ENCODE measurements at regions not wholly inside any gene's neighbourhood (a gene's known extent, or its start where the extent isn't known, plus 50 kb on each side); places are given as distances from the start of the nearest gene placed in this dataset.

DNA sequence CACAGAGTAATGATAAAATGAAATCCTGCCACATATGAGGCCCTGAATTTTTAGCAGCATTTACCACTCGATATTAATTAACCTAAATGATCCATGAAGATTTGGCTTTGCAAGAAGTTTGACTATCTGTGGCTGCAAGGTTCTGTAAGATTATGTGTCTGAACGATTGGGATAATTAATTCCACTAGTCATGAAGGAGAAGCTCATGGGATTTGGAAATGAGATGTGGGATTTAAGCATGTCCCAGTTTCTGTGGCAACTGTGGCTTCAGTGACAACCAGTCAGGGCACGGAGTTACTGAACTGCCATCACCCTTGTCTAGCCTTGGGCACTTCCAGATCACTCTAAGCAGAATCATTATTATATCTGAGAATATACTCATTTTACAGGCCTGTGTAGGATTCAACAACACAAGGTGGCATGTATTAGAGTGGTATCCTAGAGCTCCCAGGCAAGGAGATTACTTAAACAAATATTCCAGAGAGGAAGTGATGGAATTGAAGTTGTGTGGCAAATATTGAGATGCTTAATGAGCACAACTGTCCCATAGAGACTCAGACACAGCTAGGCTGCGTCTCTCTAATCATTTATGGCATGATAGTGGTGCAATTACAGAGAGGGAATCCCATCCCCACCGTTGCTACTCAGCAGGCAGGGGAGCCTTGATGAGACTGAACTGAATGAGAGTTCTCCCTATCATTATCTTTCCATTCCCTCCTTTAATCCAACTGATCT, 205.0 kb upstream of the KRR1 start:
- DNase-seq = no peak

DNA sequence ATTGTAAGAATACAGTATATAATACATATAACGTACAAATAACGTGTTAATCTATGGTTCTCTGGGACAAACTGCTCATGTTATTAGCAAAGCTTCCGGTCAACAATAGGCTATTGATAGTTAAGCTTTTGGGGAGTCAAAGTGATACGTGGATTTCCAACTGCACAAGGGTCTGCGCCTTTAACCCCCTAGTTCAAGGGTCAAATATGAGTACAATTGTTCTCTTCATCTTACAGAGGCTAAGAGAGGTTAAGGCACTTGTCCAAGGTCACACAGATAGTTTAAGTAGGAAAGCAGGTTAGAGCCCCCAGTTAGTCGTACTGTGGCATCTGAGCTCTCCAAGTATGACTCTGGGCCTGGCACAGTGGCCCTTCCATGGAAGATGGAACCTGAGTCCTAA, 204.3 kb upstream of the KRR1 start:
- no peak for DNase-seq

DNA sequence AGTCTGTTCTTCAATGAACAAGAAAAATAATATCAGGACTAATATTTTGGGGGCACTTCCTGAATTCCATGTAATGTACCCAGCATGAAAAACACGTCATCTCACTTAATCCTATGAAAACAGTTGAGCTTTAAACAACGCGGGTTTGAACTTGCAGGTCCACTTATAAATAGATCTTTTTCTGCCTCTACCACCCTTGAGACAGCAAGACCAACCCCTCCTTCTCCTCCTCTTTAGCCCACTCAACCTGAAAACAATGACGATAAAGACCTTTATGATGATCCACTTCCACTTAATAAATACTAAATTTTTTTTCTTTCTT, 203.9 kb upstream of the KRR1 start:
- no peak for DNase-seq

DNA sequence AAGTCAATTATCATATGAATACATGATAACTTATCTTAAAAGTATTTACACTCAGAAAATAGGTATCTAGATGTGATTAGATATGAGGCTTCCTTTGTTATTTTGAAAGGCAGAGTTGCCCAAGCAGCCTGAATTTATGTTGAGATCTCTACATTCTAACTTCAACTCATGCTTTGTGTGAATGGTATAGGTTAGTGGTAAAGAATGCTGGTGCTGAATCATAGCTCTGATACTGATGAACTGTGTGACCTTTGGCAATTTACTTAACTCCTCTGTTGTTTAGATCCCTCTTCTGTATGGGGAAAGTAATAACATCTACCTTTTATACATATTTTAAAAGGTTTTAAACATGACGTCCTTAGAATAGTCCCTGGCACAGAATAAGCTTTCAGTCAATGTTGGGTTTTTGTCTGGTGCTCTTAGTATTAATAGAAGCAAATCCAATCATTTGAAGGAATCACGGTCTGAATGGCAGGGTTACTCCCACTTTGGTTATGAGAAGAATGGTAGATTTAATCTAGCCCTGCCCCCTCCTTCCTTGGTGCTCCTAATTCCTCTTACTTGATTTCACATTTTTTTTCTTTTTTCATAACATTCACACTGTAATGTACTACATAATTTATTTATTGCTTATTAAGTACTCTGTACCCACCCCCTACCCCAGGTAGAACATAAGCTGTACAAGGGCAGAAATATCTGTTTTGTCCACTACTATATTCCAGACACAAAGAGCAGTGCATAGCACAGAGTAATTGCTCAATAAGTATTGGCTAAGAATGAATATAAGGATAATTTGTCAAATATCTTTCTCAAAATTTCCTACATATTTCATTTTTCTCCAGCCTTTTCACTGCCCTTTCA, 203.3 kb upstream of the KRR1 start:
- DNase-seq = no peak

DNA sequence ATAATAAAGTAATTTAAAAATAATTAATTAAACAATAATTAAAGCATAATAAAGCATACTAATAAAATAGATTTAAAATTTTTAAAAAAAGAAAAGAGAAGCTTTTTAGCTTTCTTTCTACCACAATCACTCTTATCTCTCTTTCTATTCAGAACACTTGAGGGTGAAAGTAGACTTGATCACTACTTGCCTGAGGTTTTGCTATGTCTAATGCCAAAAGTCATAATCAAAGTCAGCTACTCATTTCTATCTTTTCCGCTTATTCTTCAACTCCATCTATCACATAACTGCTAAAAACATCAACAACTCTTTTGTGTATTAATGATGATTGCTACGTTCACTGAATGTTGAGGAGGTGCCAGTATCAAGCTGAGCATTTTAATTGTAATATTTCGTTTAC, 202.0 kb upstream of the KRR1 start:
- no peak for DNase-seq

DNA sequence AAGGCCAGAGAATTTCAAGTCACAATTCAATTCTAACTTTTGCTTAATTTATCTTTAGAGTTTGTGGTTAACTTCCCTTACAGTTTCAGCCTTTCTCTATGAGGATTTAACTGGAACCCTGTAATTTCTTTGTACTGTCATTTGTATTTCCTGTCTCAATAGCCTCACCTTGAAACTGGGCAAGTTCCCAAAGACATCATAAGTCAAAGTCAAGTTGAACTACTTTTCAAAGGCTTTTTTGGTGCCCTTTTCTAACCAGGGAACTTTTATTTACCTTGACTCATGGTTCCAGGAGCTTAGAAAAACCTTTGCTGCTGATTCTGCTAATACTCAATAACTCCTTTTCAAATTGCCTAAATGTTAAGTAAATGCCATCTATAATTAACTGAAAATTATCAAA, 200.8 kb upstream of the KRR1 start:
- DNase-seq = no peak

DNA sequence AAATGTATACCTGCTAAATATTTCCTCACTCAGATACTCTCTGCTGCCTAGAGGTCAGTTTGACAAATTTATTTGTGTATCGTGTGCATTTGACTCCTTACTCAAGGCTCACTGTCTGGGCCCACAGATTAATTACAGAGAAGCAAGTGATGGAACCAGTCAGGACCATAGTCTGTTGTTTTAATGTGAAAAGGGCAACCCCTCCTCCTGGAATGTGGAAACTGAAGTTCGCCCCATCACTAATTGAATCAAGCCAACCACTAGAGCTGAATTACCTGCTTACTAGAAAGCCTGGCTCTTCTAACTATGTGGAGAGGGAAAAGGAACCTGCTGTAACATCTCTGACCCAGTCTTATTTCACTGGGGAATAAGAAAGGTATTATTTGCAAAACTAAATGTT, 199.9 kb upstream of the KRR1 start:
- no peak for DNase-seq

DNA sequence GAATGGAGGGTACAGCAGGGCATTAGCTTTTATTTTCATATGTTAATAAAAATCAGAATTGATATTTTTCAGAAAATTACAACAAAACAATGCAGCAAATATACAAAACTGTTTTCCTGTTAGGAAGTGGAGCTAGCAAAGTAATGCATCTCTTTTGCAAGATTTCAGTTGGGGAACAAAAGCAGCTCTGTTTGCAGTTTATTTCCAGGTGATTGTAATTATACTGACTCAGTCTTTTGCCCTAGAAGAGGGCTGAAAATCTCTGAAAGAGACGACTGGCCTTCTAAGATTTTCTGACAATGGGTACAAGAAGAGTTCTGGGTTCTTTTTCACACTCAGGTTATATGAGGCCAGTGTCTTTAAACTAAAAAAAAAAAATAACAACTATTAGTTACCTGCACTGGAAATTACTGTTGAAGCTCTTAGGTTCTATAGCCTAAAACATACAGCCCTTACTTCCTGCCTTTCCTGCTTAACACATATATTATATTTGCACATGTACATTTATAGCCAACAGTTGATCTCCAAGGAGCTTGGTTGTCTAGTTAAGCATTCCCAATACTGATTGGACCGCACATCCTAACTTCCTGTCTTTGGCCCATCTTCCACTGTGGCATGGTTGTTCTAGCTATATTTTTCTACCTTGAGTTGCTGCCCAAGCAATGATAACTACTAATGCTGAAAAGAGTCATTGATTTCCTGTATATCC, 199.1 kb upstream of the KRR1 start:
- no peak for DNase-seq

DNA sequence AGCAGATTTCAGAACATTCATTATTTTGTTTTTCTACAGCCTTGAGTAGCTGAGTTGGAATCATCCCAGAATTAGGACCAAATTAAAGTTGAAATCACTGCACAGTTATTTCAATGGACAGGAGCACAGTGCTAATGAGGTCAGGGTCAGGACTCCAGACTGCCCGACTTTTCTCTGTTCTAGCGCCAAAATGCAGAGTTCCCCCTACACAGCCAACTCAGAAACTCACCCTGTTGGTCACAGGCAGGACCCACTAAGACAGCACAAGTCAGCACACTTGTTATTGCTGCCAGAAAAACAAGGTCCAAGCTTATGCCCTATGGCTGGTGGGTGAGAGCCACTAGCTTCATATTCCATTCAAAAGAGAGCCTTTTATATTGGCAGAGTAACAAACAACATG, 198.1 kb upstream of the KRR1 start:
- no peak for DNase-seq

DNA sequence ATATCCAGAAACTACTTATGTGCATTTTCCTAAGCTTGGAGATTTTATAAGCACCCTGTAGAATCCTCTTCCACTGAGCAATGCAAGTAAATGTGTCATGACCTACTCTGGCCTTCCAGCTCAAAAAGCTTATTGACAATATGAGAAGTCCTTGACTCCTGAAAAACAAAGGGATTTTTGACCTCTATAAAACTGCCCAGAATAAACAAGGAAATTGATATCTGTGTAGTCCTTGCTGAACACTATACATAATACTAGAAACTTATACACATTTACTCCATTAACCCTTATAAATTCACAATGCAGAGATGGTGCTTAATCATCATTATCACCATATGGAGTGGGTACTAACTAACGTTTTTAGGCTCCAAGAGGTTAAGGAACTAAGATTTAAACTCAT, 197.4 kb upstream of the KRR1 start:
- DNase-seq = no peak

DNA sequence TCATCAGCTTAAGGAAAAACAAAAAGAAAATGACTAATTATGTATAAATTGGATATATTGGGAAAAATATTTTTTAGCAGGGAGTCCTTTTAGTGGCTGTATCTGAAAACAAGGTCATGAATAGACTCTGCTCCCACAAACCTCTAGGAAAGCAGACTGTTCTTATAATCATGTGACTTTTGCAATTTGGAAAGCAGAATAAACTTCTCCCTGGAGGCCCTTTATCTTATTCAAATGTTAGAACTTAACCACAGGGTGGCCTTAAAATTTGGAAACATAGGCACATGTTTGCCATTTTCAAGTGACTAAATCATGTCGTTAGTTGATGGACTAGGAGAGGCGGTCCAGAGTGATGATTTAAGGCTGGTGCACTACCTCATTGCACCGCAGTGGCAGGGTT, 196.6 kb upstream of the KRR1 start:
- DNase-seq = no peak

DNA sequence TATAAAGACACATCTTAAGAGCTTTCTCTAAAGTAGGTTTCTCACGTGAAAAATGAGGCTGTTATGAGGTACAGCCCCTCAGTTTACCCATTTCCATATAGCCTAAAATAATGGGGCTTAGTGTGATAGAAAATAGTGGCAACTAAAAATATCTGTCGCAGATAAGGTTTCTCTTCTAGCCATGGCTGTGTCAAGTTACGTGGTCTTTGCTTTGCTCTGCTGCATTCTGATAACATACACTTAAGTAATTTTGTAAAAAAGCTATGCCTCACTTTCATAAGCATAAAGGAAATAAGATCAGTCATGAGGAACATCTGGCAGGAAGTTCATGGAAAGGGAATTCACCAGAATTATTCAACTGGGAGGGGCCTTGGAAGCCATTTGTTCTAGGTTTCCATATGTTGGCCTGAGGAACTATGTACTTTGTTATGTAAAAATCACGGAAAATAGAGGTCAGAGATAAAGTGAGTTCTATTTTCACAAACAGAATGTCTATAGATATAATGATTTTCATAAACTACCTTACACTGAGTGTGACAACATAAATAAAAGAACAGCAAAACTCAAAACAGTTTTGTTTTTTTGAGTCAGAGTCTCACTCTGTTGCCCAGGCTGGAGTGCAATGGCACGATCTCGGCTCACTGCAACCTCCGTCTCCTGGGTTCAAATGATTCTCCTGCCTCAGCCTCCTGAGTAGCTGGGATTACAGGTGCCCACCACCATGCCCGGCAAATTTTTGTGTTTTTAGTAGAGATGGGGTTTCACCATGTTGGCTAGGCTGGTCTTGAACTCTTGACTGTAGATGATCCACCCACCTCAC, 195.6 kb upstream of the KRR1 start:
- DNase-seq = no peak

DNA sequence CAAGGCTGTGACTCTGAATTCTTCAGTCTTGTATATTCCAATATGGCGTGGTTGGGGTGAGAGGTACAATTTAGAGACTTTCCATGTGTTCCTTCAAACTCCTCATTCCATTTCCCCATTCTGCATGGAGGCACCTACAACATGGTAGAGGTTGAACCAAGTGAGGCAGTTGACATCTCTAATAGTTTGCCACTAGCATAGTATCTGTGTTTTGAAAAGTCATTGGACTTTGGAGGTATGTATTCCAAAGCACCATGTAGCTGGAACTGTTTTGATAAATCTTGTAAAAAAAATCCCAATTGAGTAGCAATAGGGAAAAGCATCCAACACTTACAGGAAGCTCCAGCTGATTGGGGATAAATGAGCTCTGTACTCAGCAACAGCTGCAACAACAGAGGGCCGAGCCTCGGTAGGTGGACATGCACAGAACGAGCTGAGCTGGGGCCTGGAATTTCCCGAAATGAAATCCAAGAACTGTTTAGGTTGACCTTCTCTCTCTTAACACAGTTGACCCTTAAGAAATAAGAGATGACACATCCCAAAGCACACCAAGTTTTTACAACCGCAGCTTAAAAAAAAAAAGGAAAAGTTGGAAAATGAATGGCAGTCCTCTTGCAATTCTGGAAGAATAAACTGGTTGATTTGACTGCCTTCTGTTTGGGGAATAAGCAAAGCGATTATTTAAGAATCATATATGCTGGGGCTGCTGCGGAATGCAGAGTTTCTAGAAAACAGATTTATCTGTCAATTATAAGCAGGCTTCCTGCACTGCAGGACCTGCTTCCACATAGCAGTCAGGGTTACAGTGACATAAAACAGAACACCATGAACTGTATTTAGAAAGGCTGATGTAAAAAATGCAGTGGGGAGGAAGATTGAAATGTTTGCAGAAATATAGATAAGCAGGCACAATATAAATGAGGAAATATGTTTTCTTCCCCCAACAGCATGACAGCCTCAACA, 194.6 kb upstream of the KRR1 start:
- DNase-seq = no peak

DNA sequence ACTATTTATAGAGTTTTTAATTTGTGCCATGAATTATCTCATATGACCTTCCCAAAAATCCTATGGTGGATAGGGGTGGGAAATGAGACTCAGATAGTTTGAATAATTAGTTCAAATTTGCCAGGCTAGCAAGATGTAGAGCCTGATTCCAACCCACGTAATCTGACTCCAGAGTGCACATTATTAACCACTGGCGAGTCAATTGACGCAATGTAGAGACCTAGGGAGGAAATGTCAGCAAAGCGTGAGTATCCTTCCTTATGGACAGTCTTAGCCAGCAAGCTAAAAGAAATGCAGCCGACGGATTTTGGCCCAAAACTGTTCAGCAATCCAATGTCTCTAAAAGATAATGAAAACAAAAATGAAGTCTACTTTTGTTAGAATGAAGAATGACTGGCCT, 193.3 kb upstream of the KRR1 start:
- DNase-seq = no peak

DNA sequence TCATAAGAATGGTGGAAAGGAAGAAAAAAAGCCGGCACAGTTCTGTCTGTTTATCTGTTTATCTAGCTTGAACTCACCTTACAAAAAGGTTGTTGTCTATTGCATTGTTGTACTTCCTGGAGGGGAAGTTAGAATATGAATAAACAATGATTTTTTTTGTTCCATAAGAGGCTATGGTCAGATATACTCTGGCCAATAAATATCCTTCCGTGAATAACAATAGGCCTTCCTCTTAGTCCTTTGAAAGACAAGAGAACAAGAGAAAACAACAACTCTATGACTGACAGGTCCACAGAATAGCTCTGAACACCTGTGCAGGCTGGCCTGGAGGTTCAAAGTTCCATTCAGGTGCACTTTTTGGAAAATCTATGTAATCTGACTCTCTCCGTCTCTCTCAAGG, 192.8 kb upstream of the KRR1 start:
- DNase-seq = no peak

DNA sequence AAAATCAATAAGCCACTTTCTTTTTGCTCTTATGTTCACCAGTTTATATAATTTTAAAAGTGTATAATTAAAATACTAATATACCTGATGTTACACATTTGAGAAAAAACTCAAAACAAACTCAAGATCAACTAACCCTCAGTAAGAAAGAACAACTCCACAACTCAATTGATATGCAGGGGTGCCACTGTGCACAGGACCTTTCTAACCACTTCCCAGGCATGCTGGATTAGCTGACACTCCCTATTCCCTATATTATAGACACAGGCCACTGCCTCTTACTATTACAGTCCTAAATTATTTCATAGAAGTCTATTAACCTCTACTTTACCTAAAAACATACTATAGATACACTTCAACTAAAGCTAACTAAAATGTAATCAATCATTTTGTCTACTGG, 191.7 kb upstream of the KRR1 start:
- no peak for DNase-seq

DNA sequence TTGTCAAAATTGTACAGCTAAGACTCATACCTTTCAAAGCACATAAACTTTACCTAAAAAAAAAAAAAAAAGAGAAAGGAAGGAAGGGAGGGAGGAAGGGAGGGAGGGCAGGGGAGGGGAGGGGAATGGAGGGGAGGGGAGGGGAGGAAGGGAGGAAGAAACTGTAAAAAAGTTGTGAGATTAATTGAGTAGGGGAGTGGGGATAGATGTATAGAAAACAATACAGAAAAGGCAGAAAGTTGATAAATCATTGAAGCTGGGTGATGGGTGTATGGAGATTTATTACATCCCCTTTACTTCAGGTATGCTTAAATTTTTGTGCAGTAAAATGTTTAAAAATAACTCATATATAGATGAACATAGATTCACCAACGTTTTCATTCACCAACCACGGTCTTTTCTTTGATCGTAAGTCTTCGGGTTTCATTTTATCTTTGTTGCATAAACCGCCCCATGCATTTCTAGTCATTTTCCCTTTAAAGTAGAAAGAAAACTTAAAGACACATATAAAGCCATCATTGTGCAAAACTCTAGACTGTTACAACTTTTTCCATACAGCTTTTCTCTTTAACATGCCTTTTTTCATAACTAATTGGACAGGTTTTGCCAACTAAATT, 191.2 kb upstream of the KRR1 start:
- no peak for DNase-seq

DNA sequence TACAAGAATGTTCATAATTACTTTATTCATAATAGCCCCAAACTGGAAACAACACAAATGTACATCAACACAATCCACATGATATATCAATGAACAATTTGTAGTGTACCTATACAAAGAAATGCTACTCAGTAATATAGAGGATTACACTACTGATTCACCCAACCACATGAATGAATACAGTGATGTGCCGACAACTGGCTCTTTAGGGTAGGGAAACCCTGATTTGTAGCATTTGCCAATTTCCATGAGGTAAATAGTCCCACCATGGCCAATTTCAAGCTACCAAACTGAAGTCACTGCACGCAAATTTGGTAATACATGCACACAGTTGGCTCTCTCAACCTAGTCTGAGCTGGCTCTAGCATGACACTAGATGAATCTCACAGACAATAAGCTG, 190.4 kb upstream of the KRR1 start:
- DNase-seq = no peak

DNA sequence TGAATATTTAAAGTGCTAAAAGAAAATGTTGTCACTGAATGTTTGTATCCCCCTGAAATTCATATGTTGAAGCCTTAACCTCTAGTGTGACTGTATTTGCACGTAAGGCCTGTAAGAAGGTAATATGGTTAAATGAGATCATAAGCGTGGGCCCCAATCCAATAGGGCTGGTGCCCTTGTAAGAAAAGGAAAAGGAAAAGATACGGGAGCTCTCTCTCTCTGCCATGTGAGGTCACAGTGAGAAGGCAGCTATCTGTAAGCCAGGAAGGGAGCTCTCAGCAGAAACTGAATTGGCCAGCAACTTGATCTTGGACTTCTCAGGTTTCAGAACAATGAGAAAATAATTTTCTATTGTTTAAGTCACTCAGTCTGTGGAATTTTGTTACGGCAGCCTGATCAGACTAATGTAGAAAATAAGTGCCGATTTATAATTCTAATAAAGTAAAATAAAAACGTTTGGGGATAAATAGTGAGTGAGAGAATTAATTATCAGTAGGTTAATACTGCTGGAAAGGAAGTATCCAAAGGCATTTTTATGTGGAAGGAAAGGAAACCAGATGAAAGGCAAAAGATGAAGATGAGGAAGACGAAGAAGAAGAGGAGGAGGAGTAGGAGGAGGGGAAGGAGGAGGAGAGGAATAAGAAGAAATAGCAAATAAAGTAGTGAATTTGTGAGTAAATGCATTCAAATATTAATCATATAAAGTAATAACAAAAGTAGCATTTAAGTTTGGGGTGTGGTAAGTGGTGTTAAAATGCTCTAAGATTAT, 188.5 kb upstream of the KRR1 start:
- DNase-seq = no peak

DNA sequence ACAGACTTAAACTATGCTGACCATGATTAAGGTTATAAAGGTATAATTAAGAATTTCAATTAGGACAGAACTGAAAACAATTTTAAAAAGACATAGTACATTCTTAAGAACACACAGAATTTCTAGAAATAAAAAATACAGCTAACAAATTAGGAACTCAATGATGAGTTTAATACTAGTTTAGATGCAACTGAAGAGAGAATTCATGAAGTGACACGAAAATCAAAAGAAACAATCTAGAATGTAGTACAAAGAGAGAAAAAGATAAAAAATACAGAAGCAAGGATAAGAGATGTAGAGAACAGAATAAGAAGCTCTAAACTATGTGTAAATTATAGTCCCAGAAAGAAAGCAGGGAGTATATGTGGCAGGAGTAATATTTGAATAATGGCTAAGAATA, 187.8 kb upstream of the KRR1 start:
- DNase-seq = no peak

DNA sequence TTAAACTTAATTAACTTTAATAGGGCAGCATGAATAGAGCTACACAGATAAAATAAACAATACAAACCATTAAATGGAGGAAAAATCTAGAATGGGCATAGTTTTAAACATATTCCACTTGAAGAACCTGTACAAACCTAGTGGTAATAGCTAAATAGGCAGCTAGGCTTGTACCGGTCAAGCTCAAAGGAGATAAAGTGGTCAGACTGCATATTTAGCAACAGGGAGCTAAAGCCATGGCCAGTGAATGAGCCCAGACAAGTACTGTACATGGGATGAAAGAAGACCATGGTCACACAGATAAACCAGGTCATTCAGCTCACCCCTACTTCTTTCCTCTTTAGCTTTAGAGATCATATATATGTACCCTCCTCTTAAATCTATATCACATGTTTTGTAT, 186.6 kb upstream of the KRR1 start:
- DNase-seq = no peak

Data from NCI-H2107 (cell line).